T-helper 1 cell (primary cell): ENCODE measurements at regions not wholly inside any gene's neighbourhood (a gene's known extent, or its start where the extent isn't known, plus 50 kb on each side); places are given as distances from the start of the nearest gene placed in this dataset.
"Not testable (repeated sequence)": the region's sequence is repeated elsewhere in the genome, so short reads cannot be mapped to it uniquely, and the experiment has no call there.

Source experiments
- DNase-seq, 5 donors: peaks; one replicate each; pipeline ENCODE4 v3.0.0-alpha.2; 2012 to 2020

- no peak for DNase-seq
Measured at GRCh38 chr4:110359076-110359475, 116.9 kb upstream of the ENPEP start.

- no peak for DNase-seq
Measured at GRCh38 chr4:110357521-110357920, 118.4 kb upstream of the ENPEP start.

- DNase-seq: no peak
Measured at GRCh38 chr4:110354460-110354859, 121.5 kb upstream of the ENPEP start.

- no peak for DNase-seq
Measured at GRCh38 chr4:110352670-110353442, 123.1 kb upstream of the ENPEP start.

DNA sequence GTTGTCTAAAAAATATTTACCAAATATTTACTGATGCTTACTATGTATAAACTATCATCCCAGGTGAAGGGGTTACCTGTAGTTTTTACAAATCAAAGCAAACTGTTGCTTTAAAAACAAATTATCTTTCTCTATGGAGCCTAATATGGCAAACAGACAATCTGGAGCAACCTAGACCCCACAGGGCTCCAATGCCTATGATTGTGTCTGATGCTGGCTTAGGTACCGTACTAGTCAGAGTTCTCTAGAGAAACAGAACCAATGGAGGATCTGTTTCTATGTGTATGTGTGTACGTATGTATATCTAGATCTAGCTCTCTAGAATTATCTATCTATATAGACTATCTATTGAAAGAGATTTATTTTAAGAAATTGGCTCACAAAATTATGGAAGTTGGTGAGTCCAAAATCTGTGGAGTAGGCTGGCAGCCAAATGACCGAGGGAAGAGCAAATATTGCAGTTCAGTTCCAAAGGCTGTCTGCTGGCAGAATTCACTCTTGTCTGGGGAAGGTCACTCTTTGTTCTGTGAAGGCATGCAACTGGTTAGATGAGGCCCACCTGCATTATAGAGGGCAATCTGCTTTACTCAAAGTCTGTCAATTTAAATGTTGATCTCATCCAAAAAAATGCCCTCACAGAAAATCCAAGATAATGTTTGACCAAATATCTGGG, 127.1 kb upstream of the ENPEP start:
- no peak for DNase-seq

DNA sequence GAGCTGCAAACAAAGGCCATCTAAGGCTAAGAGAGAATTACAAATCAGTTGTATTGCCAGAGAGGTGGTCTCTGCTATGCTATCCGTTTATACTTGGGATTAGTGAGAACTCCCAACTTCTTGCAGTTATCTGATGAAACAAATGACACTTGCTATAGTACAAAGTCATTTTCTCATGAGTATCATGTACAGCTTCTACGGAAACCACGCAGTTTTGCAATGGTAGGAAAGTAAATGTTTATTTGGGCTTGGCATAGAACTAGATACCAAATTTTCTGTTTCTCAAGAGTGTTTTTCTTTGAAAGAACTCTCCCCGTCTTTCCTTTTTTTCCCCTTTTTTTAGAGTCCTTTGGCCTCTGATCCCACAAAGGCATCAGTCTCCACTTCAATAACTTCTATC, 128.2 kb upstream of the ENPEP start:
- DNase-seq: no peak

DNA sequence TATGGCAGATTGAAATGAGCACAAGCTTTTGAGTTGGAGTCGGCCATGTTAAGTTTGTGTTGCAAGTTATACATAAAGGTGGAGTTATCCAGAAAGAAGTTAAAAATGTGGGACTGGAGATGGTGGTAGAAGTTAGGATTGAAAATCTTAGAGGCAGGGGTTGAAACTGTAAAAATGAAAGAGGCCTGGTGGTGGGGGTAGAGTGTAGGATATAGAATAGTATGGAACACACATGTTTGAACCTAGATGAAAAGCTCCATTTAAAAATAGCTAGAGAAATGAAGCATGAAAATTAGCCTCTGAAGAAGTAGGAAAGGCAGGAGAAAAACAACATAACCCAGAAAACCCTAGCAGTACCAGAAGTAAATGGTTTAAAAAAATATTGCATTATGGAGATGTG, 131.8 kb upstream of the ENPEP start:
- no peak for DNase-seq

GRCh38 chr4:110343534-110343933, 132.4 kb upstream of the ENPEP start:
- DNase-seq: no peak

GRCh38 chr4:110341118-110341517, 134.8 kb upstream of the ENPEP start:
- not testable (repeated sequence) for DNase-seq

DNA sequence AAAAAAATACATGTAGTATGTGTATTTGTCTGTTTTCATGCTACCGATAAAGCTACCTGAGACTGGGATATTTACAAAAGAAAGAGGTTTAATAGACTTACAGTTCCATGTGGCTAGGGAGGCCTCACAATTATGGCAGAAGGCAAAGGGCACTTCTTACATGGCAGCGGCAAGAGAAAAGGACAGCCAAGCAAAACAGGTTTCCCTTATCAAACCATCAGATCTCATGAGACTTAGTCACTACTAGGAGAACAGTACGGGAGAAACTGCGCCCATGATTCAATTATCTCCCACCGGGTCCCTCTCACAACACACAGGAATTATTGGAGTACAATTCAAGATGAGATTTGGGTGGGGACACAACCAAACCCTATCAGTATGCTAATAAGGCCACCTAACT, 137.0 kb upstream of the ELOVL6 start:
- DNase-seq: no peak

DNA sequence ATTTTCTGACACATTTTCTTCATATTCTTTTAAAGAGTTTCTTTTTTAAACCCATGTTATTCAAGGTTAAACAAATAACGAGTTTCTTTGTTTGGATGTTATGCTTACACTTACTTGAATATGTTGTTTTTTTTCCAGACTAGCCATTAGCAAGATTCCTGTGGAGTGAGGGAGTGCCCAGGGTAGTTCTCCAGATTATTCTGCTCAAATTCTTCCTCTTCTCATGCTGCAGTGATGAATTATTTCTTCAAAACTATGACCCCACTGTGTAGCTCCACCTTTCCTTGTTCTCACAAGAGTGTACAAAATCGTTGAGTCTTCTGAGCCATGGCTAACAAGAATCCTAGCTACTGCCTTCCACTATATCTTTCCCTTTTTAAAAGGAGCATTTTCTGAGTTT, 134.1 kb upstream of the ELOVL6 start:
- no peak for DNase-seq

GRCh38 chr4:110326426-110326825, 128.0 kb upstream of the ELOVL6 start:
- DNase-seq: not testable (repeated sequence)

- no peak for DNase-seq
Measured at GRCh38 chr4:110310795-110311194, 112.4 kb upstream of the ELOVL6 start.

- DNase-seq: no peak
Measured at GRCh38 chr4:110309675-110310074, 111.3 kb upstream of the ELOVL6 start.

DNA sequence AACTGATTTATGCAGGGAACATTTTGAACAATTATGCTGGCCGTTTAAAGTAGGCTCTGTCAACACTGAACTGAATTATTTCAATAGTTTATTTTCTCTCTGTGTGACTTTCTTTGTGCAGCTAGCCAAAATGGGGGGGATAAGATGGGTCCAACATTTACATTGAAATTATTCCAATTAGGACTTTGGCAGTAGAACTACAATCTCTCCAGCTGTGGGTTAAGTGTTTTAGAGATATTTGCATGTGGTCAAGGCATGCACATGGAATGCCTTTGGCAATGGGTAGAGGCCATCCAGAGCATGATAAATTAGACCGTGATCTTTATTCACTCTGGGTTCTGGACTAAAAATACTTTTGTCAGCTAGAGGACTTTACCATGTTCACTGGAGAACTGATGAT, 107.9 kb upstream of the ELOVL6 start:
- no peak for DNase-seq

- DNase-seq: no peak
Measured at GRCh38 chr4:110305455-110305854, 107.0 kb upstream of the ELOVL6 start.

GRCh38 chr4:110296892-110297291, 98.5 kb upstream of the ELOVL6 start:
- DNase-seq: peak in 1 of 5 donors; percentile 37

- no peak for DNase-seq
Measured at GRCh38 chr4:110294165-110294564, 95.8 kb upstream of the ELOVL6 start.

- DNase-seq: no peak
Measured at GRCh38 chr4:110292994-110293744, 94.8 kb upstream of the ELOVL6 start.

DNA sequence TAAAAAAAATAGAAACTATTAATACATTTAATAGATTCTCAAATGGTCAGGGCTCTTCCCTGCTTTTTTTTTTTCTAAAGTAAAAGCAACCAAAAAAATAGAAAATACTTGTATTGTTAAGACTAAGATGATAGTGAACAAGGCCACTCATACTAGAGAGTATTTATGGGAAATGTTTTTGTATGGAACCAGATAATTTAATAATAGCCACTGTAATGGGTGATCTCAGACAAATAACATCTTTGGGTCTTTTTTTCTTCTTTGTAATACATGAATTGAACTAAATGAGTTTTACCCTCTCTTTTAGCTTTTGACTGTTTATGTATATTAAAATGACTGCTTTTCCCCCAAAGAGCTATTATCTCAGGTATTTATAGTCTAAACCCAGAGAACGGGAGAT, 92.1 kb upstream of the ELOVL6 start:
- no peak for DNase-seq

DNA sequence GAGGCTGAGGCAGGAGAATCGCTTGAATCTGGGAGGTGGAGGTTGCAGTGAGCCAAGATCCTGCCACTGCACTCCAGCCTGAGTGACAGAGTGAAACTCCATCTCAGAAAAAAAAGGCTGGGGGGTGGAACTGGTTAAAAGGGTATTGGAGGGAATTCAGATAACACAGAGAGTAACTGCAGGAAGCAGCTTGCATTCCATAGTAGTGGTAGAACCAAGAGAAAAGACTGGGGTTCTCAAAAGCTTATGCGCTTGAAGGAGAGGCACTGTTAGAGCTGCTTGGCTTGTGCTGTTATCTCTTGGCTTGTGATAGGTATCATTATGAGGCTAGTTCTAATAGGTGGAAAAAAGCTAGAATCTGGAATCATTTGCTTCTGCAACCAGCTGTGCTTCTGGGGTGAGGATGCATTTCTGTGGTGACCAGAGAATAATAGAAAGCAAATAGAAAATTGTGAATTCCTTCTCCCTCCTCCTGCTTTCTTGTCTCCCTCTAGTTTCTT, 91.2 kb upstream of the ELOVL6 start:
- no peak for DNase-seq

GRCh38 chr4:110287130-110287529, 88.7 kb upstream of the ELOVL6 start:
- peak in 1 of 5 donors; percentile 77 for DNase-seq

DNA sequence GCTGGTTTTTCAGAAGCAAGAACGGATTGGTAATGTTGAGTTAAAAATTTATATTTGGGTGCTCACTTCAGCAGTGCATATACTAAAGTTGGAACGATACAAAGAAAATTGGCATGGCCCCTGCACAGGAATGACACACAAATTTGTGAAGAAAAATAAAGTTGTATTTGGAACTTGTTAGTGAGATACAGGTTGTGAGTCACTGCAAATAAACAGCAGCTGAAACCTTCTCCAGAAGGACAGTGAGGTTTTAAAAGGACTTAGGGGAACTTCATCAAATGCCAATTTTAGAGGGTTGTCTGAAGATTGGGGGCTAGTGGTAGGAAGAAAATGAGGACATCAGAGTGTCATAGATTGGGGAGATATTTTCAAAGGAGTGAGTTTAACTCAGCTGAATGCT, 79.7 kb upstream of the ELOVL6 start:
- DNase-seq: no peak

DNA sequence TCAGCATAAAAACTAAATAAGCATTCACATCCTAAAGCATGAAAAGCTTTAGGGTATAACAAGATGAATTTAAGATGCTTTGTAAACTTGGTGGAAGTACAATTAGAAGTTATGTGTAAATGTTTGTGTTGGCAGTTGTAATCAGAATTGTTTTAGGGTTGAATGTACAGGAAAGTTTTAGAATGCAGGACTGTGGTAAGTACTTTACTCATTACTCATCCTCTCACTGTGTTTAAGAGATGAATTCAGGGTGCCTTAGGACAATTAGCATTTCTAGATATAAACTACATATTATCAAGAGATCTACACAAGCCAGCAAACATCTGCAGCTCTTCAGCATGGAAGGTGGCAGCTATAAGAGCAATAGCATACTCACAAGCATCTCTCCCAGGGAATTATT, 77.5 kb upstream of the ELOVL6 start:
- DNase-seq: no peak
